ENCODE measurements at regions not wholly inside any gene's neighbourhood (a gene's known extent, or its start where the extent isn't known, plus 50 kb on each side); places are given as distances from the start of the nearest gene placed in this dataset.

DNA sequence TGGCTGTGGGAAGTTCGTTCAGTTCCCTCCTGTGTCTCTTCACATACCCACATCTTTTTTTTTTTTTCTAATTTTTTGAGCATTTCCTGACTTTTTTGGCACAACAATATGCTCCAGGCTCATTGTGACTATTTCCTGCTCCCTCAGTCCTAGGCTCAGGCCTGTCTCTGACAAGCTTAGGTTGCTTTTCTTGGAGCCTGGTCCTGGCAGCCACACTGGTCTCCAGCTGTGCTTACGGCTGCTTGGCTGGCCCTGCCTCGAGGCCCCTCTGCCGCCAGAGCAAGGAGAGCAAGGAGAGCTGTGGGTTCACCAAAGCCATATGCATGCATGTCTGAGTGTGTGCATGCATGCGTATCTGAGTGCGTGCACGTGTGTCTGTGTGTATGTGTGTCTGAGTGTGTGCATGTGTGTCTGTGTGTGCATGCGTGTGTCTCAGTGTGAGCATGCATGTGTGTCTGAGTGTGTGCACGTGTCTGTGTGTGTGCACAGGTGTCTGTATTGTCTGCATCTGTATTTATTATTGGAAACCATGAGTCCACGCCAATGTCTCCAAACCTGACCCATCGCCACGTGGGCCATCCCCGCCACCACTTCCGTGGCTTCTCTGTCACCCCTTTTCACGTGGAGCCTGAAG is 766.1 kb upstream of the SALL3 start:
- TF ChIP-seq TAF1 (IDR thresholded peaks at IDR 0.05; ENCODE audit: borderline replicate concordance, insufficient read depth, low read length) = no peak
- TF ChIP-seq, protein P1, sequence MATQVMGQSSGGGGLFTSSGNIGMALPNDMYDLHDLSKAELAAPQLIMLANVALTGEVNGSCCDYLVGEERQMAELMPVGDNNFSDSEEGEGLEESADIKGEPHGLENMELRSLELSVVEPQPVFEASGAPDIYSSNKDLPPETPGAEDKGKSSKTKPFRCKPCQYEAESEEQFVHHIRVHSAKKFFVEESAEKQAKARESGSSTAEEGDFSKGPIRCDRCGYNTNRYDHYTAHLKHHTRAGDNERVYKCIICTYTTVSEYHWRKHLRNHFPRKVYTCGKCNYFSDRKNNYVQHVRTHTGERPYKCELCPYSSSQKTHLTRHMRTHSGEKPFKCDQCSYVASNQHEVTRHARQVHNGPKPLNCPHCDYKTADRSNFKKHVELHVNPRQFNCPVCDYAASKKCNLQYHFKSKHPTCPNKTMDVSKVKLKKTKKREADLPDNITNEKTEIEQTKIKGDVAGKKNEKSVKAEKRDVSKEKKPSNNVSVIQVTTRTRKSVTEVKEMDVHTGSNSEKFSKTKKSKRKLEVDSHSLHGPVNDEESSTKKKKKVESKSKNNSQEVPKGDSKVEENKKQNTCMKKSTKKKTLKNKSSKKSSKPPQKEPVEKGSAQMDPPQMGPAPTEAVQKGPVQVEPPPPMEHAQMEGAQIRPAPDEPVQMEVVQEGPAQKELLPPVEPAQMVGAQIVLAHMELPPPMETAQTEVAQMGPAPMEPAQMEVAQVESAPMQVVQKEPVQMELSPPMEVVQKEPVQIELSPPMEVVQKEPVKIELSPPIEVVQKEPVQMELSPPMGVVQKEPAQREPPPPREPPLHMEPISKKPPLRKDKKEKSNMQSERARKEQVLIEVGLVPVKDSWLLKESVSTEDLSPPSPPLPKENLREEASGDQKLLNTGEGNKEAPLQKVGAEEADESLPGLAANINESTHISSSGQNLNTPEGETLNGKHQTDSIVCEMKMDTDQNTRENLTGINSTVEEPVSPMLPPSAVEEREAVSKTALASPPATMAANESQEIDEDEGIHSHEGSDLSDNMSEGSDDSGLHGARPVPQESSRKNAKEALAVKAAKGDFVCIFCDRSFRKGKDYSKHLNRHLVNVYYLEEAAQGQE (IDR thresholded peaks at IDR 0.05; ENCODE audit: insufficient read depth in 1 of 2, low read depth in 2 of 2, low read length in 2 of 2) = no peak
- no peak for TF ChIP-seq POLR2AphosphoS5 (IDR thresholded peaks at IDR 0.05; ENCODE audit: low read depth, low read length)
- TF ChIP-seq FOXP2 (optimal IDR thresholded peaks at IDR 0.05; ENCODE audit: borderline replicate concordance, extremely low read depth, extremely low read length, insufficient read depth) = no peak
- TF ChIP-seq SIN3A (IDR thresholded peaks at IDR 0.05; ENCODE audit: borderline replicate concordance, insufficient read depth, low read length) = no peak
